ENCODE measurements at regions not wholly inside any gene's neighbourhood (a gene's known extent, or its start where the extent isn't known, plus 50 kb on each side); places are given as distances from the start of the nearest gene placed in this dataset.

- DNase-seq (ENCODE audit: low read depth in 4 of 4, low spot score in 2 of 4): no peak
These were observed 83.6 kb upstream of the ARHGAP5 start for GRCh38 chr14:31993521-31993951.

DNA sequence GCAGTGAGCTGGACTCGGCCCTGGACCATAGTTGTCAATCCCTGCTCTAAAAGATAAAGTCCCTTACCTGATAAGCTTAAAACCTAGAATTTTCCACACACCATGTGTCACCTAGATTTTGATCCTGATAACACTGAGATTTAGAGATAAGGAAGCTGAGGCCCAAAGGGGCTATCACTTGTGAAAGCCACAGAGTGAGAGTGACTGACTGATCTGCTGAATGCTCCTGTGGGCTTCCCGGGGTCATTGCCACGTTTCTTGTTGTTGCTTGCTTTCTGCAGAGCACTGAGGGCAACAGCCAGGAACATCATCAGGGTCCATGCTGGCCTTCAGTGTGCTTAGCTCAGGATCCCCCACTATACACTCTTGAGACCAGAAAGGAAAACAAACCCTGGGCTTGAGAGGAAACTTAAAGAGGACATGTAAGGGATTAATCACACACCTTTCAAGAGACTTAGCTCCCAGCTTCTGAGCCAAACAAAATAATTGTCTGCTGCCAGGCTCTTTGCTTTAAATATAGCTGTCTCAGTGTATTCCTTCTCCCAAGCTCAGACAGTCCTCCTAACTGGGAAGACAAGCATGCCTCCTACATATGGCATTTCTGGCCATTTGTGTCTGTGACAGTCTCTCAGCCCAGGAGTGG, 82.6 kb upstream of the ARHGAP5 start:
- no peak for DNase-seq (ENCODE audit: low read depth in 4 of 4, low spot score in 2 of 4)

DNA sequence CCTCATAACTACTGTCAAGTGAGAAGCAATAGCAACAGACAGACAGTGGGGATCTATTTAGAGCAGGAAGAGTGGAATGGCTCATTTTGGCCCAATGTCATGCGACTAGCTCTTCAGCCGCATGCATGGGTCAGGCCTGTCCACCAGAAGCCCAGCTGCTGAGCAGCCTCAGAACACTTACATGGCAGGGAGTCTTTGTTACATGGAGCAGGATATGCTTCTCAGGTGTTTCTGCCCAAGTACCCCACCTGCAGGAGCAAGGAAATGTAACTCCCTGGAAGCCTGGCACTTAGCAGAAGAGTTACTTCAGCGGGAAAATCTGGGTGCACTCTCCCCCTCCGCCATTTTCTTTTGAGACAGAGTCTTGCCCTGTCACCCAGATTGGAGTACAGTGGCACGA, 73.5 kb upstream of the ARHGAP5 start:
- DNase-seq (ENCODE audit: low read depth in 4 of 4, low spot score in 2 of 4): no peak

DNA sequence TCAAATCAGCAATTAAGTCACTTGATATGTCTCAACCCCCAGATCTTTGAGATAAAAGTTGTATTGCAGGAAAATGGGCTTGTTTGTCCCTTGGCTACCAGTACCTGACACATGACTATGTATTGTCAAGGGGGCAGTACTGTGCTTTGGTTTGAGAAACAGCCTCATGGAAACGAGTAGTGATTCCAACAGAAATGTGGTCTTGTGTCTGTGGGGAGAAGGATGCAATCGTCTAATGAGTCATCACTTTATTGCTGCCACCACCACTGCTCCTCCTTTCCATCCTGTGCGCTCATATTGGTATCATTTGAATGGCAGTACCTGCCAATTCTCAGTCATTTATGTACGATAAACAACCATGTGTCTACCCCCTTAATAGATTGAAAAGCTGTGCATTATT, 72.8 kb upstream of the ARHGAP5 start:
- DNase-seq (ENCODE audit: low read depth in 4 of 4, low spot score in 2 of 4): no peak

- DNase-seq (ENCODE audit: low read depth in 4 of 4, low spot score in 2 of 4): no peak
These were observed 71.5 kb upstream of the ARHGAP5 start for GRCh38 chr14:32005628-32006027.

- DNase-seq (ENCODE audit: low read depth in 4 of 4, low spot score in 2 of 4): no peak
These were observed 70.6 kb upstream of the ARHGAP5 start for GRCh38 chr14:32006263-32007110.

- DNase-seq (ENCODE audit: low read depth in 4 of 4, low spot score in 2 of 4): no peak
These were observed 69.2 kb upstream of the ARHGAP5 start for GRCh38 chr14:32007755-32008362.

- no peak for DNase-seq (ENCODE audit: low read depth in 4 of 4, low spot score in 2 of 4)
These were observed 68.4 kb upstream of the ARHGAP5 start for GRCh38 chr14:32008602-32009193.

DNA sequence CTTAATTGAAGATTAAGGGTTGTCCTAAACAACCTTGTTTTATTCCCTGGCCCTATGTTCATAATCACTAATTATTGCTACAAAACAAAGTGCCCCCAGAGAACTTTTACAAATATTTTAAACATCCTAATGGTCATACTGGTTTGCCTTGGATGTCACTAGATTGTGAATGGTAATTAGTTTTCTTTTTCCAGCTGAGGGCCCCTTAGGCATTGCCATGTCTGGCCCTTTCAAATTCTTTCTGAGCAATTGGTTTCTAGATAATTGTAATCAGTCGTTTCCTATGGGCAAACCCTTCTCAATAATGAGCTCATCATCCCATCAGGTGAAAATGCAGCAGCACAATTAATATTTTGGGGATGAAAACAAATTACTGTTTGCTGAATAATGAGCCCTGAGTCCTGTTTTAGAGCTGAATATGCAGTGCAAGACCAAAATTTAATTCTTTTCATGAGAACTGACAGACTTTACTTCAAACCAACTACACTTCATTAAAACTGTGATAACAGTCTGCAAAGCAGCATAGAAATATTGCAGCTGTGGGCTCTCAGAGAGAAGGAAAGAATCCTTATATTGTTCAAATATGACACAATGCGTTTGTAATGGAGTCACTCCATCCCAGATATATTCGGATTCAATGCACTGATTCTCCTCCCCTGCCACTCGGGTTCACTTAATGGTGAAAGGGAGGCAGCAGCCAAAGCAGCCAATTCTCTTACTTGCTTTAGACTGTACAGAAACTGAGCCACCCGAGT, 67.7 kb upstream of the ARHGAP5 start:
- no peak for DNase-seq (ENCODE audit: low read depth in 4 of 4, low spot score in 2 of 4)

DNA sequence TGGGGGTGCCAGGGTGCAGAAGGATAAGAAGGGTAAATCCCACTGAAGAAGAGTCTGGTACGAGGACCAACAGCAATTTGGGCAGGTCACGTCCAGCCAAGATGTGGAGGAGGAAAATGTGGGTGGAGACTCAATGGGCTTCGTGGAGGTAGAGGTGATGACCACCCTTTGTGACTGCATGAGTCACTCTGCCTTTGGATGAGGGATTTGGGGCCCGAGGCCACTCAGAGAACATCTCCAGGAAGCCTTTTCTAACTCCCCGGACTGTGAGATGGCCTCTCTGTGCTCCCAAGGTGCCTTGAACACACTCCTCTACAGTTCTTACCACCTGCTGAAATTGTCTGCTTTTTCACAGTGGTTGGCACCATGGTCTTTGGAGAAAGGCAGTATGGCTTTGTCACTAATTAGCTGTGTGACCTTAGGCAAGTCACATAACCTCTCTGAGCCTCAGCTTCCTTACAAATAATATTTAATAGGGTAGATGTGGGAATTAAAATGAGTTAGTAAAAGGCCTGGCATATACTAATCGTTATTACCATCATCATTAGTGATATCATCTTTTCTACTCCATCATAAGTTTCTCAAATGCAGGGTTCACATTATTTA, 67.0 kb upstream of the ARHGAP5 start:
- DNase-seq (ENCODE audit: low read depth in 4 of 4, low spot score in 2 of 4): no peak

DNA sequence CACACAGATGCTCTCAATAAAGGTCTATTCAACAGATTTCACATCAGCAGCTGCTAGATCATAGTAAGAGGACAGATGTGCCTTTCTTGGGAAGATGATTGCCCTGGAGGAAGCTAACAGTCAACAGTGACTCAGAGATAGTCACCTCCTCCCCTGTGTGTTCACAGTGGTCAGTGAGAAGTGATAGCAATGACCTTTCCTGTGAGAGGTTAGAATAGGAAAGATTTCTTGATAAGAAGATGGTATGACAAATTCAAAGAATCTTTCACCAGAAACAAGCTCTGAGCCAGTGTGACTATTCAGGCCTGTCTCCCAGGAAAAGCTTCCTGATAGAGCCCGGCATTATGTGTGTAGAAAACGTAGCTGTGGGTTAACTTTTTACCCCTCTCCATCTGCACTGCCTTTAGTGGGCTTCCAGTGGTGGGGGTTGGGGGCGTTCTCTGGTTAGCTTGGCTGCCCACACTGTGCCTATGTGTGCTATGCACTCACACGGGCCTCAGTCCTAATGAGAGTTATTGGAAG, 66.4 kb upstream of the ARHGAP5 start:
- DNase-seq (ENCODE audit: low read depth in 4 of 4, low spot score in 2 of 4): no peak

DNA sequence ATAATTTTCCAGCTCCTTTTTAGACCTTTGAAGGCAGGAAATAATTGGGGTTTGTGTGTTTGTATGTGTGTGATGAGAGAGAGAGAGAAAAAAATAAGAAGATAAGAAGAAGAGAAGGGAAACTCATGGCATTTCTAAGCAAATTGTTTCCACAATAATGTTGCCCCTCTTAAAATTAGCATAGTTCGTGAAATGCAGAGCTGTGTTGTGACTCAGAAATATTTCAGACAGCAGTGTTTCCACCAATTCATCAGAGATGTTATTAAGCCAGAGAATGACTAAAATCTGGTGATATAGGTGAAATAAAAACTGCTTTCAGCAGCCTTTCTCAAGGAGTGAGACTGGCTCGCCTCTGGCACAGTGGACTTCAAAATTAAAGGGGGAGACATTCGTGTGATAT, 65.9 kb upstream of the ARHGAP5 start:
- DNase-seq (ENCODE audit: low read depth in 4 of 4, low spot score in 2 of 4): no peak

DNA sequence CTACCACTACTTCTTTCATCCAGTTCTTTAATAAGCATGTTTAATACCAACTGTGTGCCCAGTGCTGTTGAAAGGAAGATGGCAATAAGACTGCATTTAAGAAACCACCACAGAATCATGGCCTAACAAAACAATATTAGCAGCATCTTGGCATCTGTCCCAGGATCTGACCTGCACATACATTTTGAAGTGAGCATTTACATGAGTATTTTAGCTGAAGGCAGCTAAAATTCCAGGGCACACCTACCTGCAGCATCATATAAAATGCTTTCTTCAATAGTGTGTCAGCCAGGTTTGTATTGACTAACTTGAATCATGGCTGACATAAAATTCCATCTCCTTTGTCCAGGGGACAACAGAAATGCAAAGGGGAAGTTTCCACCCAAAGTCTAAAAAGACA, 65.0 kb upstream of the ARHGAP5 start:
- DNase-seq (ENCODE audit: low read depth in 4 of 4, low spot score in 2 of 4): no peak

GRCh38 chr14:32012571-32012970, 64.5 kb upstream of the ARHGAP5 start:
- no peak for DNase-seq (ENCODE audit: low read depth in 4 of 4, low spot score in 2 of 4)

GRCh38 chr14:32013083-32013482, 64.0 kb upstream of the ARHGAP5 start:
- DNase-seq (ENCODE audit: low read depth in 4 of 4, low spot score in 2 of 4): no peak

DNA sequence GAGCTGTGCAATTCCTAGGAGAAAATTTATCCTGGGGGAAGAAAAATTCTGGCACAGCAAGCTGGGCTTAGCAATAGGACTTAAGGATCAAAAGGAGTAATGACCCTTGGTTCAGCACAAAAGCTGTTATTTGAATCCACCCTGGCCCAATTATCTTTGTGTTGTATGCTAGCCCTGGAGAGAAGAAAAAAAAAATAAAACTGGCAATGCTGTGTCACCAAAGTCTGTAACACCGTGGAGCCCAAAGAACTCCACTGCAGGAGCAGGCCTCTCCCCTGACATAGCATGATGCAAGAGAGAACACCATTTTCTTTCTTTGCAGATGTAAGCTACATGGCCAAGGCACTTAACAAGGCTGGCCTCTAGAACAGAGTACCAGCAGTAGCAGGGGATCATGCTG, 63.0 kb upstream of the ARHGAP5 start:
- no peak for DNase-seq (ENCODE audit: low read depth in 4 of 4, low spot score in 2 of 4)

- DNase-seq (ENCODE audit: low read depth in 4 of 4, low spot score in 2 of 4): no peak
These were observed 62.6 kb upstream of the ARHGAP5 start for GRCh38 chr14:32014498-32014897.

DNA sequence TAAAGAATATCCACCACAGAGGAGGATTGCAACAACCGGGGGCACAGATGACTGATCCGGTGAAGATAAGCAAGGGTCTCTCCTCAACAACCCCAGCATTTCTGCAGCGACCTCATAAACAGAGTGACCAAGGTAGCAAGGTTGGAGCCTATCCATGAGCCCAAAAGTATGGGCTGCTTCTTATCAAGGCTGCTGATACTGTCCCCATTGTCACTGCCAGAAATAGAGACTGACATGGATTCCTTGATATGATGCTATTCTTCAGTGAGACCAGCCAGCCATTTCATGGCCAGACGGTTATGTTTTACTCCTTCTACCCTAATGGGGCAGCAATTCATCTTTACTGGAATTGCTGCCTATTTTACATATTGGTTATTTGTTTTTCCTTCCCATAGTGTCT, 61.9 kb upstream of the ARHGAP5 start:
- no peak for DNase-seq (ENCODE audit: low read depth in 4 of 4, low spot score in 2 of 4)

DNA sequence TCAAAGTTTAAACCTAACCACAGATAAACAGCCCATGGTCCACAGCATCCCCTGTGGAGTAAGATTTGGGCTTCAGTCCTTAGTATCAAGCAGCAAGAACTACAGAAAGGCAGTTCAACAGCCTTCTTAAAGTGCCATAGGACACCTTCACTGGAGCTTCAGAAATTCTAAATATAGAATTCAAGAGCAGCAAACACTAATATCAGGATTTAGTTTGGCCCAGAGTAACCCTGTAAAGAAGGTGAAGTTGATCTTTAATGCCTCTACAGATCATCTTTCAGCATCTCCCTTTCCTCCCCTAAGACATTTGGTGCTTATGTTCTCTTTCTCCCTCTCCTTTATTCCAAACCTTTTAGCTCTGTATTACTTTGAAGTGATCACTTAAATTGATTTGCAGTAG, 59.5 kb upstream of the ARHGAP5 start:
- no peak for DNase-seq (ENCODE audit: low read depth in 4 of 4, low spot score in 2 of 4)
